ENCODE measurements at regions not wholly inside any gene's neighbourhood (a gene's known extent, or its start where the extent isn't known, plus 50 kb on each side); places are given as distances from the start of the nearest gene placed in this dataset.
"Not testable (repeated sequence)": the region's sequence is repeated elsewhere in the genome, so short reads cannot be mapped to it uniquely, and the experiment has no call there.

DNA sequence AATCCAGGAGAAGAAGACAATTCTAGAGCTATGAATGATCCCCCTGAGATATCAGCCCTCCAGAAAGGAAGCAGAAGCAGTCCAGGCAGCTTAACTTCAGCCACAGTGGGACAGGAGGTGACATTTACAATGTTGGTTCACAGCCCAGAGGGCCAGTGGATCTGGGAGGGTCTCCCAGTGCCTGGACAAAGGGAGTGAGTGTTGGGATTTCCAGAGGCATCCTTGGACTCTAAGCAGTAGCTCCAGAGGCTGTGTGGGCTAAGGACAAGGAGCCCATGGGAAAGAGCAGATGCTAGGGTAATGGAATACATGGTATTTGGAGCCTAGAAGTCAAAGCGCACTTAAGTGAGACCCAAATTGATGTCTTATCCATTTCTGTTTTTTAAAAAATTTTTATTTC, 97.4 kb upstream of the NUPR2 start:
- no peaks in the 10 kb centered on the region for H3K27me3 ChIP-seq (ENCODE audit: control insufficient read depth, insufficient read depth, low read length)
- no peaks in the 10 kb centered on the region for H3K4me1 ChIP-seq (ENCODE audit: control insufficient read depth, insufficient read depth, low read length)
- H3K9me3 ChIP-seq (ENCODE audit: control insufficient read depth, insufficient read depth, low read length), result peaks cover 95% of the 10 kb centered on the region
- no peak overlapping the region for H3K9ac ChIP-seq (ENCODE audit: low read depth, low read length)
- no peak overlapping the region for H3K4me3 ChIP-seq (ENCODE audit: low read depth, low read length)
- H3K27ac ChIP-seq (ENCODE audit: low read depth, low read length), result no peak overlapping the region
- H3K36me3 ChIP-seq (ENCODE audit: control insufficient read depth, insufficient read depth, low read length), result no peaks in the 10 kb centered on the region

- Histone ChIP-seq H3K9me3 (ENCODE audit: control insufficient read depth, insufficient read depth, low read length) (peaks cover 76% of the 10 kb centered on the region), H3K36me3 (ENCODE audit: control insufficient read depth, insufficient read depth, low read length) (no peaks in the 10 kb centered on the region), H3K9ac (ENCODE audit: low read depth, low read length) (no peak overlapping the region), H3K4me1 (ENCODE audit: control insufficient read depth, insufficient read depth, low read length) (no peaks in the 10 kb centered on the region), H3K27me3 (ENCODE audit: control insufficient read depth, insufficient read depth, low read length) (no peaks in the 10 kb centered on the region), H3K27ac (ENCODE audit: low read depth, low read length) (no peak overlapping the region), H3K4me3 (ENCODE audit: low read depth, low read length) (no peak overlapping the region)
Measured at GRCh38 chr7:56206420-56206819, 90.2 kb upstream of the NUPR2 start.

DNA sequence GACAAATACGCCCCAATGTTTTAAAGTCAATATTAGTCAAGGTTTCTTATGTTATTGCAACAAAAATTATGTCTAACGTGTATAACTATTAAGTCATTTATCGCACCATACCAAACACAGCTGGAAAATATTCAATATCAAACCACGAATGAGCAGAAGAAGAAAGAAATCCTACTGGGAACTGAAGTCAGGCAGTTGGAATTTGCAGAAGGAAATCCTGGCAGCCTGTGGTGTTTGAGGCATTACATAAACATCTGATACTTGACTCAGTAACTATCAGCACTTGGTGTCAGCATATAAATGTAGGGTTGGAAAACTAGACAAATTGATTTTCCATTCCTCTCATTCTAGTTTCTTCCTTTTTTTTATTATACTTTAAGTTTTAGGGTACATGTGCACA, 83.4 kb upstream of the NUPR2 start:
- H3K27me3 ChIP-seq (ENCODE audit: control insufficient read depth, insufficient read depth, low read length), result no peaks in the 10 kb centered on the region
- H3K4me3 ChIP-seq (ENCODE audit: low read depth, low read length), result no peak overlapping the region
- H3K27ac ChIP-seq (ENCODE audit: low read depth, low read length), result no peak overlapping the region
- no peak overlapping the region for H3K9ac ChIP-seq (ENCODE audit: low read depth, low read length)
- no peaks in the 10 kb centered on the region for H3K4me1 ChIP-seq (ENCODE audit: control insufficient read depth, insufficient read depth, low read length)
- H3K36me3 ChIP-seq (ENCODE audit: control insufficient read depth, insufficient read depth, low read length), result no peaks in the 10 kb centered on the region
- peaks cover 67% of the 10 kb centered on the region for H3K9me3 ChIP-seq (ENCODE audit: control insufficient read depth, insufficient read depth, low read length)

GRCh38 chr7:56196195-56196594, 80.0 kb upstream of the NUPR2 start:
- not testable (repeated sequence) for H3K36me3 ChIP-seq (ENCODE audit: control insufficient read depth, insufficient read depth, low read length); H3K4me1 ChIP-seq (ENCODE audit: control insufficient read depth, insufficient read depth, low read length); H3K27me3 ChIP-seq (ENCODE audit: control insufficient read depth, insufficient read depth, low read length); H3K4me3 ChIP-seq (ENCODE audit: low read depth, low read length); H3K9ac ChIP-seq (ENCODE audit: low read depth, low read length); H3K27ac ChIP-seq (ENCODE audit: low read depth, low read length)
- H3K9me3 ChIP-seq (ENCODE audit: control insufficient read depth, insufficient read depth, low read length), result peaks cover 69% of the 10 kb centered on the region

GRCh38 chr7:56188823-56189346, 72.7 kb upstream of the NUPR2 start:
- H3K36me3 ChIP-seq (ENCODE audit: control insufficient read depth, insufficient read depth, low read length), result no peaks in the 10 kb centered on the region
- no peak overlapping the region for H3K9ac ChIP-seq (ENCODE audit: low read depth, low read length)
- peaks cover 88% of the 10 kb centered on the region for H3K9me3 ChIP-seq (ENCODE audit: control insufficient read depth, insufficient read depth, low read length)
- no peaks in the 10 kb centered on the region for H3K4me1 ChIP-seq (ENCODE audit: control insufficient read depth, insufficient read depth, low read length)
- H3K27me3 ChIP-seq (ENCODE audit: control insufficient read depth, insufficient read depth, low read length), result no peaks in the 10 kb centered on the region
- H3K4me3 ChIP-seq (ENCODE audit: low read depth, low read length), result no peak overlapping the region
- no peak overlapping the region for H3K27ac ChIP-seq (ENCODE audit: low read depth, low read length)

DNA sequence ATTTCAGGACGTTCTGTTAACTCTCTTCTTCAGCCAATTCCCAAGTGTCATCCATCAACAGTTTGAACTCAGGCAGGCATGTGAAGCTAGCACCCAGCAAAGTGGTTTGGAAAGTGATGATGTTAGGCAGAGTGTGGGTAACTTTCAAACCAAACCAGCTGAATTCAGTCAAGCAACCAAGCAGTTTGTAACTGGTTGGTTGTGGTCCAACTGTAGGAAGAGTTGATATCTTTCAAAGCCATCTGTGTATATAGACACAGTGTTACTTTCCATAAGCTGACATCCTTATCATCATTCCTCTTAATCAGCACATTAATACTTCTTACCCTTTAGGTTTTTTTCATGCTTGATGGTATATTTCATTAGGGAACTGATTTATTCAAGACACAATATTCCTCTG, 72.2 kb upstream of the NUPR2 start:
- Histone ChIP-seq H3K36me3 (ENCODE audit: control insufficient read depth, insufficient read depth, low read length) (no peaks in the 10 kb centered on the region), H3K4me1 (ENCODE audit: control insufficient read depth, insufficient read depth, low read length) (no peaks in the 10 kb centered on the region), H3K9ac (ENCODE audit: low read depth, low read length) (no peak overlapping the region), H3K27ac (ENCODE audit: low read depth, low read length) (no peak overlapping the region), H3K9me3 (ENCODE audit: control insufficient read depth, insufficient read depth, low read length) (peaks cover 88% of the 10 kb centered on the region), H3K4me3 (ENCODE audit: low read depth, low read length) (no peak overlapping the region), H3K27me3 (ENCODE audit: control insufficient read depth, insufficient read depth, low read length) (no peaks in the 10 kb centered on the region)

GRCh38 chr7:56181010-56181409, 64.8 kb upstream of the NUPR2 start:
- Histone ChIP-seq H3K4me1 (ENCODE audit: control insufficient read depth, insufficient read depth, low read length) (no peaks in the 10 kb centered on the region), H3K27ac (ENCODE audit: low read depth, low read length) (no peak overlapping the region), H3K9ac (ENCODE audit: low read depth, low read length) (no peak overlapping the region), H3K9me3 (ENCODE audit: control insufficient read depth, insufficient read depth, low read length) (peaks cover 93% of the 10 kb centered on the region), H3K27me3 (ENCODE audit: control insufficient read depth, insufficient read depth, low read length) (no peaks in the 10 kb centered on the region), H3K4me3 (ENCODE audit: low read depth, low read length) (no peak overlapping the region), H3K36me3 (ENCODE audit: control insufficient read depth, insufficient read depth, low read length) (no peaks in the 10 kb centered on the region)

DNA sequence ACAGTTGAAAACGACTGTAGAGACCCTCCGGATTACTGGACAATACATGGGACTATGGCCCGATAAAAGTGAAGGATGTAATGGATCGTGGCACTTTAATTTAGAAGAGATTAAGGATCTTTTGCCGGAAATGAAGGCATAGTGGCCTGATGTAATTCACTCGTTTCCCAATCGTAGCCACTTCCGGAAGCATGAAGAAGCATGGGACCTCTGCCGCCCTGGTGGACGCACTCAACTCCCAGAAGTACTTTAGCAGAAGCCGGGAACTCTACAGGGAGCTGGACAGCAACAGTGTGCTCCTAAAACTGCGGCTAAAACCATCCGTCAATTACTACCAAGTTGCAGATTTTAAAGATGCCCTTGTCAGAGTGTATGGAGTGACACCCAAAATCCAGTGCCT, 59.6 kb upstream of the NUPR2 start:
- Histone ChIP-seq H3K27me3 (ENCODE audit: control insufficient read depth, insufficient read depth, low read length) (no peaks in the 10 kb centered on the region), H3K4me1 (ENCODE audit: control insufficient read depth, insufficient read depth, low read length) (no peaks in the 10 kb centered on the region), H3K36me3 (ENCODE audit: control insufficient read depth, insufficient read depth, low read length) (no peaks in the 10 kb centered on the region), H3K9me3 (ENCODE audit: control insufficient read depth, insufficient read depth, low read length) (peaks cover 84% of the 10 kb centered on the region), H3K9ac (ENCODE audit: low read depth, low read length) (no peak overlapping the region), H3K27ac (ENCODE audit: low read depth, low read length) (no peak overlapping the region), H3K4me3 (ENCODE audit: low read depth, low read length) (no peak overlapping the region)

DNA sequence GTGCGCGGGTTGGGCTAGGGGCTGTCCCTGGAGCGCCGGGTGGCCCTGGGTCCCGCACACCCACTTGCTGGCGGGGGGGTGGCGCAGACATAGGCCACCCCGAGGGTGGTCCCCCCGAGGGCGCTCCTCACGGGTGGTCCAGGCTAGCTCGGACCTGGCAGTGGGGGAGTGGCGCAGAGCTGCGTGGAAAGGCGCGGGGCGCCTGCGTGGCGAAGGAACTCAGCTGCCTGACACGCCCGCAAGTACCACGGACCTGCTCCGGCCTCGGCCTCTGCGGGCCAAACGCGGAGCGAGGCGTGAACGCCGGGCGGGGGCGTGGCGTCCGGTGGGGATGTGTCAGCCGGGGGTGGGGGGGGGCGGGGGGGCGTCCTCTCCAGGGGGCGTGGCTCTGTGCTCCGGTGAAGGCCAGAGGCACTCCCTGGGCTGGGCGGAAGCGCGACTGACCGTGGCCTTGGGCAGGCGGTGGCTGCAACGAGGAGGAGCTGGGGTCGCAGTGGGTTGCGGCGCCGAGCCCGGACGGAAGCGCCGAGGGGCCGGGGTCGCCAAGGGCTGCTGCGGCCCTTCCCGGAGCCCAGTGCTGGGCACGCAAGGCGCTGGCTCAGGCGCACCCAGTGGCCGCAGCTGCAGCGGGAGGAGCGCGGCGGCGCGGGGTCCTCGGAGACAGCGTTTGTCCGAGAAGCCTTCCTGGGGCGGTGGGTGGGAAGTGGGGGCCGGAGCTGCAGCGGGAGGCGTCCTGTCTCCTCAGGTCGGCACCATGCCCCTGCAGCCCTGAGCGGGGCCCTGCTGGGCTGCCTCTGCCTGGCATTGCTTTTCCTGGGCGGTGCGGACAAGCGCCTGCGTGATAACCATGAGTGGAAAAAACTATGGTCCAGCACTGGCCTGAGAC, 58.9 kb upstream of the NUPR2 start:
- H3K9me3 ChIP-seq (ENCODE audit: control insufficient read depth, insufficient read depth, low read length), result peaks cover 84% of the 10 kb centered on the region
- H3K36me3 ChIP-seq (ENCODE audit: control insufficient read depth, insufficient read depth, low read length), result no peaks in the 10 kb centered on the region
- H3K27me3 ChIP-seq (ENCODE audit: control insufficient read depth, insufficient read depth, low read length), result no peaks in the 10 kb centered on the region
- no peak overlapping the region for H3K9ac ChIP-seq (ENCODE audit: low read depth, low read length)
- no peaks in the 10 kb centered on the region for H3K4me1 ChIP-seq (ENCODE audit: control insufficient read depth, insufficient read depth, low read length)
- H3K27ac ChIP-seq (ENCODE audit: low read depth, low read length), result no peak overlapping the region
- no peak overlapping the region for H3K4me3 ChIP-seq (ENCODE audit: low read depth, low read length)

DNA sequence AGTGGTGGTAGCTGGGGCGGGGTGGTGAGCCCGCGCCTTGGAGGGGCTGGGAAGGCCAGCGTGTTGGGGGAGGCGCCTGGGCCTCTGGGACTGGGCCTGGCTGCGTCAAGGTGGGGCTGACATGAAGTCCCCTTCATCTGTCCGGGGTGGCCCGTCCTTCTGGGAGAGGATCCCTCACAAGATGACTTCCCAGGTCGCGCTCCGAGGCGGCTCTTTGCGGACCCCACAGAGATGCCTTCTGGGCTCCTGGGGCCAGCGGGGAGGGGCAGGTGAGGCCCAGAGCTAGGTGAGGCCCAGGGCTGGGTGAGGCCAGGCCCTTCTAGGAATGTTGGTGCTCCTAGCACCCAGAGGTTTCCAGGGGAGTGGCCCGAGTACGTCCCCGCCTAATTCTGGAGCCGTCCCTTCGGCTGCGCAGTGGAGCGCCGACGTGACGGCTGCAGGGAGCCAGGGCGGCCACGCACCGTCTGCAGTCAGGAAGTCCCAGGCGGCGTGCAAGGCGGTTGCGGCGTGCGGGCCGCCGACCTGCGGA, 58.2 kb upstream of the NUPR2 start:
- no peaks in the 10 kb centered on the region for H3K27me3 ChIP-seq (ENCODE audit: control insufficient read depth, insufficient read depth, low read length)

More for the DNA sequence above, 58.2 kb upstream of the NUPR2 start:
- Histone ChIP-seq H3K9ac (ENCODE audit: low read depth, low read length) (no peak overlapping the region), H3K4me1 (ENCODE audit: control insufficient read depth, insufficient read depth, low read length) (no peaks in the 10 kb centered on the region), H3K27ac (ENCODE audit: low read depth, low read length) (no peak overlapping the region), H3K36me3 (ENCODE audit: control insufficient read depth, insufficient read depth, low read length) (no peaks in the 10 kb centered on the region), H3K9me3 (ENCODE audit: control insufficient read depth, insufficient read depth, low read length) (peaks cover 84% of the 10 kb centered on the region), H3K4me3 (ENCODE audit: low read depth, low read length) (no peak overlapping the region)

All from HUES48 (cell line).